HG03521 (cell line): ENCODE measurements at regions not wholly inside any gene's neighbourhood (a gene's known extent, or its start where the extent isn't known, plus 50 kb on each side); places are given as distances from the start of the nearest gene placed in this dataset.
"Not testable (repeated sequence)": the region's sequence is repeated elsewhere in the genome, so short reads cannot be mapped to it uniquely, and the experiment has no call there.

Source experiments
- ATAC-seq: cut with Tn5 transposase; IDR thresholded peaks from one replicate; pipeline ENCODE4 v1.9.1; 2021; ENCODE audit warnings: mild to moderate bottlenecking, moderate library complexity; ENCODE audit not compliant: unreplicated experiment

DNA sequence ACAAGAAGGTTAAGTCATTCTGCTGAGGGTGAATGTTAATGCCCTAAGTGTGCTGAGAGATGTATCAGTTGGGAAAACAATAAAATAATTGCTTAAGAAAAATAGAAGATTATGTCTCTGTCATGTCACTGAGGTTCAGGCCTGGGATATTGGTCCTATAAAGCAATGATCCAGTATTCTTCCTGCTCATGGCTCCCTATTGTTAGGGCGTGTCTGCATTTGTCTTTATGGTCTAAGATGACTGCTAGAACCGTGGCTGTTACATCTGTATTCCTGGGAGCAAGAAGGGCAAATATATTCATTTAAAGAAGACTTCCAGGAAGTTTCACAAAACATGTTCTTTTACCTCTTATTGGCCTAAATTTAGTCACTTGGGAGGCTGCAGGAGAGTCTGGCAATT is 125.0 kb downstream of the KCNE4 start:
- no peak for ATAC-seq

DNA sequence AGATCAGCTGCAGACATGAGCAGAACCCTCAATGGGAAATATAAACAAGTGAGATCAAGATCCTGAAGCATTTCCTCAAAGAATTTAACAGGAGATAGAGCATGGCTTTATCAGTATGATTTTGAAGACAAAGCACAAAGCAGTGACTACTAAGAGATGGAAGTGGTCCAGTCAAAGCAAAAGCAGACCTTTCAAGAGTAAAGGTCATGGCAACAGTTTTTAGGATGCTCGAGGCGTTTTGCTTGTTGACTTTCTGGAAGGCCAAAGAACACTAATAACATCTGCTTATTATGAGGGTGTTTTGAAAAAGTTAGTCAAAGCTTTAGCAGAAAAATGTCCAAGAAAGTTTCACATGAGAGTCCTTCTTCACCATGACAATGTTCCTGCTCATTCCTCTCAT is 128.5 kb downstream of the KCNE4 start:
- ATAC-seq, result no peak

DNA sequence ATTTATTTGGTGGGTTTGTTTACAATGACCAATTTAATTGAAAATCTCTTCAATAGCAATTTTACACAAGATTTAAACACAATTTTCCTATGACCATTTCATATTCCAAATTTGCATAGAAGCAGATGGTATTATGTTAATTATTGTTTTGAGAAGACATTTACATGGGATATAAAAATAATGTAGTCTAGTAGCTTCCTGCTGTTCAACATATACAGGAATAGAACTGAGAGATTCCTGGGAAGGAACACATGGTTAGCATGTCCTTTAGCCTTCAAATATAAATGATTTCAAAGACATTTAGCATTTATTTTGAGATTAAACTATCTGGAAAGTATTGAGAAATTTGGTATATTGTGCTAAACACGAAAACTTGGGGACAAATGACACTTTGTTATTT is 129.6 kb downstream of the KCNE4 start:
- no peak for ATAC-seq

DNA sequence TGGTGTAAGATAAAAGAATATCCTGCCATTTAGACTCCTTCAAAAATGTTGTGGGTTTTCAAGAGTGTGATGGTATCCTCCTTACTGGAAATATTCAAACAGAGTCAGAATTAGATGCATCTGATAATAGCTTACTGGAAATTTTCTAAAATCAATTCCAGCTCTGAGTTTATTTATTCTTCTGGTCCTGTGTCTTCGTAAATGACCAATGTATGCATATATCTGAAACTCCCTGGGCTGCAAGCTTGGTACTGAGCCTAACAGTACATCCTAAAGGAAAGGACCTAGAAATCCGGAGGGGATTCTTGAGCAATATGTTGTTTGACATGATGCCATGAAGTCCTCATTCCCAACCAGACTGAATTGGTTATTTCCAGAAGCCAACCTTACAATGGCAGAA is 130.4 kb downstream of the KCNE4 start:
- ATAC-seq, result no peak

DNA sequence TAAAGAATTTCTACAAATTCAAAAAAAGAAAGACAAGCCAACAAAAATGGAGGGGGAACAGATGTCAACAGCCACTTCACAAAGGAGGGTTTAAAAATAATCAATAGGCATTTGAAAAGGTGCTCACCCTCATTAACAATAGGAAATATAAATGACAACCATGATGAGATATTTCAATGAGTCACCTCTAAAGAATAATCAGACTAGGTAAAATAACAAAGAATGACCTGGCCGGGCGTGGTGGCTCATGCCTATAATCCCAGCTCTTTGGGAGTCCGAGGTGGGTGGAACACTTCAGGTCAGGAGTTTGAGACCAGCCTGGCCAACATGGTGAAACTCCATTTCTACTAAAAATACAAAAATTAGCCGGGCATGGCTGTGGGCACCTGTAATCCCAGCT is 133.6 kb downstream of the KCNE4 start:
- ATAC-seq, result no peak

DNA sequence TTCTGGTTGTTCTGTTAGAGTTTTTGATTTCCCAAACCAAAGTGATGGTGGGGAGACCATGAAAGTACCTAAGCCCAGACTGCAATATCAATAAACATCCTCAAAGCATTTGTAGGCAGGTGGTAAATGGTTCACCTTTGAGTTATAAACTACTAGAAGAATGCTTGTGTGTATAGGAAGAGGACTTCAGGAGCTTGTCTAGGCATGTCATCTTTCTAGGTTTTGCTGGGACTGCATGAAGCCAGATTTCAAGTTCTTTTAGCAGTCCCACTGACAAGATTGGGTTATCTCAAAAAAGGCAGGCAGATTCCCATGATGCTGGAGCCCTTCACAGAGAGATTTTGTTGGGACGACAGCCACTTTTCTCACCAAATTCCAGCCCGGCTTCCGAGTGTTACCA is 135.3 kb downstream of the KCNE4 start:
- ATAC-seq, result no peak

DNA sequence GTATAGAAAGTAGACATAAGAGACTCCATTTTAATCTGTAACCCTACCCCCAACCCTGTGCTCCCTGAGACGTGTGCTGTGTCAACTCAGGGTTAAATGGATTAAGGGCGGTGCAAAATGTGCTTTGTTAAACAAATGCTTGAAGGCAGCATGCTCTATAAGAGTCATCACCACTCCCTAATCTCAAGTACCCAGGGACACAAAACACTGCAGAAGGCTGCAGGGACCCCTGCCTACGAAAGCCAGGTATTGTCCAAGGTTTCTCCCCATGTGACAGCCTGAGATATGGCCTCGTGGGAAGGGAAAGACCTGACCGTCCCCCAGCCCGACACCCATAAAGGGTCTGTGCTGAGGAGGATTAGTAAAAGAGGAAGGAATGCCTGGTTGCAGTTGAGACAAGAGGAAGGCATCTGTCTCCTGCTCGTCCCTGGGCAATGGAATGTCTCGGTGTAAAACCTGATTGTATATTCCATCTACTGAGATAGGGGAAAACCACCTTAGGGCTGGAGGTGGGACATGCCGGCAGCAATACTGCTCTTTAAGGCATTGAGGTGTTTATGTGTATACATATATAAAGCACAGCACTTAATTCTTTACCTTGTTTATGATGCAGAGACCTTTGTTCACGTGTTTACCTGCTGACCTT is 138.7 kb downstream of the KCNE4 start:
- not testable (repeated sequence) for ATAC-seq

DNA sequence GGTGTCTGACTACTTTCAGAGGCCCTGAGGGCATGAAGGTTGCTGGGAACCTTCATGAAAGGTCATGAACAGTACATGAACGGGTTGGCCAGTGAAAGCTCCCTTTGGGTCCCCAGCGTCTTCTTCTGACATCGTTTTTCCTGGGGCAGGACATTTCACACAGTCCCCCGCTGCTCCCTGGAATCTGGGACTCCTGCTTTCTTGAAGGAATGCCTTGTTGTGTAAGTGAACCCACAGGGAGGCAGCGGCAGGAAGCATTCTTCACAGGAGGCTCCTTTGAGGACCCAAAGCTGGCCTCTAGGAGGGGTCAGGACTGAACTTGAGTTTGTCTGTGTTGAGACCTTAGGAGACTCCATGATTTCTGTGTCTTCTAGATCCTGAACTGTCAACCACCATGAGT is 144.3 kb downstream of the KCNE4 start:
- no peak for ATAC-seq

DNA sequence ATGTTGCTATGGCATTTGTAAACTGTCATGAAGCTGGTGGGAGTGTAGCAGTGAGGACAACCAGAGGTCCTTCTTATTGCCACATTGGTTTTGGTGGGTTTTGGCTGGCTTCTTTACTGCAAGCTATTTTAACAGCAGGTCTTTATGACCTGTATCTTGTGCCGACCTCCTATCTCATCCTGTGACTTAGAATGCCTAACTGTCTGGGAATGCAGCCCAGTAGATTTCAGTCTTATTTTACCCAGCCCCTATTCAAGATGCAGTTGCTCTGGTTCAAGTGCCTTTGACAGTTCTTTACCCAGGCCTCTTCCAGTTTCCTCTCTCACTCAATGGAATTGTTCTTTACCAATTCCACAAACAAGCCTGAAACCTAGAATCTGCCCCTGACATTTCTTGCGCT is 145.1 kb downstream of the KCNE4 start:
- no peak for ATAC-seq

DNA sequence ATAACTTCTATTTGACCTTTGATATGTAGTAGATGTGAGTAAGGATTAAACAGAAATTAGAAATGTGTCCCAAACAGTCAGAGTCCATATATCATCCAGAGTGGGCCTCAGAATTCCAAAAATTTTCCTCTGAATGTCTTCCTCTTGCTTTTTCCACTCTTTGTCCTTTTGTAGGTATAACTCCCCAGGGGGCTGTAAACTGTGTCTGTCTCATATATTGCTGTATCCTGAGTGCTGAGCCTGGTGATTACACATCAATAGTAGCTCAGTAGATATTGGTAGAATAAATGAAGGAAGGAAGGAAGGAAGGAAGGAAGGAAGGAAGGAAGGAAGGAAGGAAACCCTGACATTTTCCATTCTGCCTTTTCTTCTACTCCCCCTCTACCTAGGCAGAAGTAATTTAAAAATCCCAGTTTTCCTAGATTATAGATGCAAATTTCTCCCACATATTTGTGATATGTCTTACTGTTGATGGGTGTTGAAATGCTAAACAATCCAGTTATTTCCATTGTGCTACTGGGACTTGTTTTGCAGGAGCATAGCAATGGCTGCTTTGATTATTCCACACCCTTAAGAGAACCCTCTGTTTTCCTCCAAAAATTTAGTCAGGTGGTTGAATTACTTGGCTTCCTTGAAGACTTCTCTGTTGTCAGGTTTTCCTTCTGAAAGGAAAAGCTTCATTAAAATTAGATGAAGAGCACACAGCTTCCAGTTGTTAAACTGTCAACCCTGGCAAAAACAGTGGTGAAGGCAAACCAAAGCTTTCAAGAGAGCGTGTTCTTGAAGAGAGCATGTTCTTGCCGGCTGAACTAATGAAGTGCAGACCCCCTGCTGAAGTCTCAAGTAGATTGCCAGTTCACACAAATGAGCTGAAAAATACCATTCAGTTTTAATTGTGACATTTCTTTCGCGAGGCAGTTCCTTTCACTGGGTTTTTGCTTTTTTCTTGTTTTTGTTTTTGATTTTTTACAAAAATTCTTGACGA is 147.8 kb downstream of the KCNE4 start:
- no peak for ATAC-seq

DNA sequence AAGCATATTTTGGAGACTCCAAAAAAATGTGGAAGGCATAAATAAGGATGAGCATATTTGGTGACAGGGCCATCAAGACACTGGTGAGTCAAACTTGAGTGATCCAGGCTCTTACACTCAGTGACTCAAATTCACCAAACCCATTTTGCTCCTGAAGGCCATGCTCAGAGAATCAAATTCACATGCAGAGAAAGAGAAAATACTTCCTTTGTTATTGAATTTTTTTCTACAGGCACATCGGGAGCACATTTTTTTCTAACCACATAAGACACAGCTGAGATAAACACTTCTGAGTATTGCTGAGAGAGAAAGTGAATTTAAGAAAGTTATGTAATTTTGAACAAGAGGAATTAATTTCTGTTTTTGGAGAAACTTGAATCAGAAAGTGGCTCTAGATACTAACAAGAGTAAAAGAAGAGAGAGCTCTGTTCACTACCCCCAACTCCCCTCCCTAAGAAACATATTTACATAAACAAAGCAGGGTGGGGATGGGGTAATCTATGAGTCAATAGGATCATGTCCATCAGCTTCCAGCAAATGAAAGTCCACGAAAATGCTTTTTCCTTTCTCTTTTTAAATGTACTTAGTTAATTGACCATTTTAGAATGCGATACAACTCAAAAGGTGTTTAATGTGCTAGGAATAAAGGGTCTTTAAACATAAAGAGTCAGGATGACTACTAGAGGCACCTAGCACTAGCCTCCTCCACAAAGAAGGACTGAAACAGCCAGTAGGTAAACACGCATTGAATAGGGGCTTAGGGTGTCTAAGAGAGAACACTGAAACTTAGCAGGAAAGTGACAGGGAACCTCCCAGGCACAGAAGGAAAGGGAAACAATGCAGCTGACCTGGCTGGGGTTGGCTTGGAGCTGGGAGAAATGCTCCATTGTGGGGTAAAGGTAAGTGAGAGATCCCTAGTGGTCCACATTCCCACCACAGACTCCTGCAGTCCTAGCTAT is 152.3 kb downstream of the KCNE4 start:
- no peak for ATAC-seq

DNA sequence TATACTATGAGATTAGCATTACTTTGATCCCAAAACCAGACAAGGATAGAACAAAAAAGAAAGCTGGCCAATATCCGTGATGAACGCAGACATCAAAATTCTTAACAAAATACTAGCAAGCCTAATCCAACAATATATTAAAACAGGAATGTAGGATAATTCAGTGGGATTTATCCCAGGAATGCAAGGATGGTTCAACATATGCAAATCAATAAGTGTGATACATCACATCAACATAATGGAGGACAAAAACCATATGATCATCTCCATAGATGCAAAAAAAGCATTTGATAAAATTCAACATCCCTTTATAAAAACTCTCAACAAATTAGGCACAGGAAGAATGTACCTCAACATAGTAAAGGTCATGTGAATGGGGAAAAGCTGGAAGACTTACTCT is 158.5 kb downstream of the KCNE4 start:
- no peak for ATAC-seq

DNA sequence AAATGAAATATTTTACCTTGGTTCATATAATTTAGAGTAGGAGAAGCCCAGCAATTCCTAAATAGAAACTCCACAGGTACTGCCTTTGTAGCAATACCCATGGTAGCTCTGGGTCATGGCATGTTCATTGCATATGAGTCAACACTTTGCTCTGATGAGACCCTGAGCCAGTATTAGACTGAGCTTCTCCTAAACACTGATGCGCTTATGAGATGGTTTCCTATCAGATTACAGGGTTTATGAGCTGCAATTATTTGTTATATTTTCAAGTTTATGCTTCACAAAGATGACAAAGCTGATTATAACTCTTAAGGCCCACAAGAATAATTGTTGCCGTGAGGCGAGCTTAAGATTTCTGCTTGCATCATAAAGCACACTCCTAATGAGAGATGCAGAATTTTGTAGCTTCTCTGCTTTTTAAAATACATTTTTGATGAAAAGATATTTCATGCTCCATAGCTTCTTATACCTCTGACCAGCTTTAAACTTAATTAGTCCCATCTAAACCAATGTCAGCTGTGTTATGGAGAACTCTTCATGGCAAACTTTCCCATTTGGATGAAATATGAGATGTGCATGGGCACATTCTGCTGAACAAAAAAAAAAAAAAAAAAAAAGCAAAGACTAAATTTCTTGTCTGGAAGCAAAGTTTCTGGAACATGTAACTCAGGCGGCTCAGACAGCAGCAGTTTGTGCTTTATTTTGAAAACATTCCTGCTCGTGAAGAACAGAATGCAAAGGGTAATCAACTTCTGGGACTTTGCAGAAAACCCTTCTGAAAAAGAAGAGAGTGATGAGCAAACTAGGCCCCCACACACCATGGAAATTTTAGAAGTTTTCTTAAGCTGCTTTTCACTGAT is 162.6 kb downstream of the KCNE4 start:
- ATAC-seq, result no peak

DNA sequence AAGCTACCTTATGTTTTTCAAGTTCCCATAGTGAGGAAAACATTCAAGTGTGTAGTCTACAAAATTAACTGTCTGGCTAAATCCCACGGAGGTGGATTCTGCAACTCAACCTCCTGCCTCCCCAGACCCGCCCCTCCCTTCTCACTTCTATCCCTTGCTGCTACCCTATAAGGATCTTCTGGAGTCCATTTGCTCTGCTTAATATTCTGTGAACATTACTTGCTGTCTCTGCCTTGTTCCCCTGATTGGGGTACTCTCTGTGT is 163.2 kb downstream of the KCNE4 start:
- no peak for ATAC-seq

DNA sequence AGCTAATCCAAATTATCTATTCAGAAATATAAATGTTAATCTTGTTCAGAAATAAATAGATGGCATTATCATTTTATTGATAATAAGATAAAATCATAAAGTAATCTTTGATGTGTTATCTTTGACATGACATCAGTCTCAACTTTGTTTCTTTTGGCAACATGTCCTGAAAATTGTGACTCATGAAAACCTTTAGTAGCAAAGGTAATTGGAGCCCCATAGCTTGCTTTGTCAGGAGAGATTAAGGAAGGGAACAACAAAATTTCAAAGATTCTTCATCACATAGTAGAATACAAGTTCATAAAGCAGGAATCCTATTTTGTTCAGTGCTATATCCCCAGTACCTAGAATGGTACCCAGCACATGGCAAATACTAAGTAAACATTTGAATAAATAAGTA is 165.4 kb downstream of the KCNE4 start:
- ATAC-seq, result no peak

DNA sequence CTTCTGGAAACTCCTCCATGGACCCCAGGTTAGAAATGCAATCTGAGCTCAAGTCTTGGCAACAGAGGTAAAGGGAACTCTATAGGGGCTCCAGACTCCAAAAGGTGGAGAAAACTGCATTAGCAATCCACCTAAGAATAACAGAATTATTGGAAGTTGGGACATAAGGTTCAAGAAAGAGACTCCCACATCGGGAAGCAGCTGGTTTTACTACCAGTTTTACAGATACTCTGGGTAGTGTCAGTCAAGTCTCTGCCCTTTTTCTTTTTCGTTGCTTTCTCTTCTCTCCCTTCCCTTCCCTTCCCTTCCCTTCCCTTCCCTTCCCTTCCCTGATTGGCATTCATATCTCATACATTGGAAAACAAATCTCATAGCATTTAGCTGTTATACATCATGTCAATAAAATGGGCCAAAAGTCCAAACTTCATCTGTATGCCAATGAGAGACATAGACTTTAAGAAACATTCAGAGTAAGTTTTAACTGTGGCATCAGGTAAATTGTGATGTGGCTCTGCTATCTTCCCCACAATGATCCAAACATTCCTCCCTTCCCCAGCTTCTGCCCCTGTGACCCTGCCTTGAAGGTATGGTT is 166.7 kb downstream of the KCNE4 start:
- no peak for ATAC-seq

DNA sequence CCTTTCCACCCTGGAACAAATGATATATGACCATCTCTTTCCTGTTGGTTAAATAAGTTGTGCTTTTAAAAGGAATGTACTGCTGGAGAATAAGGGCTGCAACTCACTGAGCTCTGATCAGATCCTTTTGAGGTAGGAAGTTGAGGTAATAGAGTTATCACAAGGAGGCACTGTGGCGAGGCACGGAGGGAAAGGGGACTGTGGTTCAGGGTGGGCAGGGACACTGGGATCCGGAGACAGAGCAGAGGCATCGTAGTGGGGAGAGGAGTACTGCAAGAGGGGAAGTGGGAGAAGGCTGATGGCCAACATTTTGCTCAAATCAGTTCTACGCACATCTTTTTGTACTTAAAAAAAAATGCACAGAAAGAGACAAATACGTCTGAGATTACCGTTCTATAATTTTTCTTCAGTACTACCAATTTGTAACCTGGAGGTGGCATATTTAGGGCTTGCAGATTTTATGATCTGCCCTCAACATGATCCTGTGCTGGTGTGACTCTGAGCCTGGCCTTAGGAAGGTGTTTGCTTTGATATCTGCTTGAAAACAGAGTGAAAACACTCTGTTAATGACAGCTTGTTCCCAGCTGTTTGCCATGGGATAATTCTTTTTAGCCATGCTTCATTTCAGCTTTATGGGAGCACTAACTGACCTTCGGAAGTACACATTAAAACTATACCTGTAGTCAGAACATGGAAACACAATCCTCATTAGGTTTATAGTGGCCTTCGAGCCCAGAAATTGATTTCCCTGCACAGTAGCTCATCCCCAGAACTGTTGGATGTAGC is 168.1 kb downstream of the KCNE4 start:
- no peak for ATAC-seq

DNA sequence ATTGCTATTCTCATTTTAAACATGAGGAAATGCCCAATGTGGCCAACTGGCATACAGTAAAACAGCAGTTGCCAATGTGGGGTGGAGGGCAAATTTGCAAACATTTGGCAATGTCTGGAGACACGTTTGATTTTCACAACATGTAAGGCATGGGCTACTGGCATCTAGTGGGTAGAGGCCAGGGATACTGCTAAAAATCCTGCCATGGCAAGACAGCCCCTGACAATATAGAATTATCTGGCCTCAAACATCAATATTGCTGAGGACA is 168.6 kb downstream of the KCNE4 start:
- ATAC-seq, result no peak

DNA sequence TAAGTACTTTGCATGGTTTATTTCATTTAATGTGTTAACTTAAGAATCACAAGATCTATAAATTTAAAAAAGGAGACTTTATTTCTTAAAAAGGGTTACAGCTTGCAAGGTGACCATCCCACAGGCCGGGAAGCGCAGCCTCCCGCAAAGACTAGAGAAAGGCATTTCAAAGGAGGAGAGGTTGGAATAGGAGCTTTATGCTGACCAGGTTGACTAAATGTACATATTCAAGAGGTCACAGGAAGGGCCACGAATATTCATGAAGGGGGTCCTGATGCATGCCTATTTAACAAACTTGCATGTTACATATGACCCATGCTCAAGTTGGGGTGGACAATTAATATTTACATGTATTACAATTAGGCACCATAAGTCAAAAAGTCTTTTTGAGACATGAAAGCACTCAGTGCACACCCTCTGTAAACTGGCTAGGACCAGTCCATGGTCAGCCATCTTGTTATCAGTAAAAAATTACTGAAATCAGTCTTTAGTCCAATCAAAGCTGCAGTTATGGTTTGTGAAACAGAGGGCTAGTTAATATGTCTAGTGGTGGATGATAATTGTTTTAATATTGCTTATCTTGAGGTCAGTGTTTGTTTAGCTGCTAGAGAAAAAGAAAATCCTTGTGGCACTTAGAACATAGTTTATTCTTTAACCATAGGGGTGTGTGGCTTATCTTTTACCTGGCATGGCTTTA is 169.3 kb downstream of the KCNE4 start:
- ATAC-seq, result no peak
